Activated CD4-positive, alpha-beta T cell treated with anti-CD3 and anti-CD28 coated beads for 36 hours (primary cell): ENCODE measurements at regions not wholly inside any gene's neighbourhood (a gene's known extent, or its start where the extent isn't known, plus 50 kb on each side); places are given as distances from the start of the nearest gene placed in this dataset.

Source experiments
- ATAC-seq: fragments of 200-7000 bp; cut with Tn5 transposase; one replicate; pipeline ENCODE4 v1.10.0; 2021; ENCODE audit warnings: mild to moderate bottlenecking, moderate library complexity
- CTCF ChIA-PET: fragments of 350-600 bp; sonication (Branson Sonifier 250); formaldehyde crosslinking; loops from one replicate; lab custom pipeline; 2021; ENCODE audit warnings: antibody characterized with exemption; lab: Charles Lee
- POLR2A ChIA-PET: fragments of 350-600 bp; sonication (Branson Sonifier 250); formaldehyde crosslinking; loops from one replicate; lab custom pipeline; 2021; ENCODE audit warnings: antibody characterized with exemption, inconsistent platforms; lab: Charles Lee
- DNase-seq: peaks from one replicate; pipeline ENCODE4 v3.0.0-alpha.2; 2020
- H3K27ac Mint-ChIP-seq: one replicate; pipeline ENCODE4 v1.8.0; 2021; ENCODE audit warnings: mixed read lengths
- H3K27me3 Mint-ChIP-seq: one replicate; pipeline ENCODE4 v1.8.0; 2021; ENCODE audit warnings: mixed read lengths
- H3K36me3 Mint-ChIP-seq: one replicate; pipeline ENCODE4 v1.8.0; 2021; ENCODE audit warnings: low read depth, mixed read lengths
- H3K4me1 Mint-ChIP-seq: one replicate; pipeline ENCODE4 v1.8.0; 2021; ENCODE audit warnings: mixed read lengths
- H3K4me3 Mint-ChIP-seq: one replicate; pipeline ENCODE4 v1.8.0; 2021; ENCODE audit warnings: mild to moderate bottlenecking, moderate library complexity, mixed read lengths
- H3K9me3 Mint-ChIP-seq: one replicate; pipeline ENCODE4 v1.8.0; 2021; ENCODE audit warnings: low read depth, mixed read lengths
- intact Hi-C, 2 experiments: fragments of 100-400 bp; cut with DNase I in 1 of 2; cut with micrococcal nuclease in 1 of 2; formaldehyde crosslinking; loops; one replicate each; pipeline versions ENCODE4 v1.14.2 to v1.15.1; 2022 to 2024; cut with DNase I, micrococcal nuclease

DNA sequence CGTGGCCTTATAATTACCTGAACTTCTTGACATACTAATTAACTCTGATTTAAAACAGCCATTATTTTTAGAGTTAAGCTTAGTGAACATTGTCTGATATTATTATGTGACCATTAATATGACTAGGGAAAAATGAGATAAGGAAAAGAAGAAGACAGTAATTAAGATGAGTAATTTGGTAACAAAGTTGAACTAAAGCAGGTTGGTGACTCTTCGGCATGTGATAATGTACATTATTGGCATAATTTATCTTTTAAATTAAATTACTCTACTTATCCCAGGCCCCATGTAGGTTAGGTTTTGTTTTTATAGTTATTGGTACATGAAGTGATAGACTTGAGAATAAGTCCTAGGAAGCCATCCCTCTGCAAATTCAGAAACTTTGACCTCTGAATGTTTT is 249.7 kb upstream of the CFAP20DC start:
- intact Hi-C loops, result no loop called here
- Mint-ChIP-seq H3K27ac (no peak overlapping the region), H3K4me1 (no peaks in the 10 kb centered on the region), H3K36me3 (peaks cover 2% of the 10 kb centered on the region), H3K9me3 (peaks cover 11% of the 10 kb centered on the region), H3K4me3 (no peak overlapping the region), H3K27me3 (no peaks in the 10 kb centered on the region)
- ATAC-seq (no peak), DNase-seq (no peak)
- ChIA-PET POLR2A (no interaction called here), CTCF (no interaction called here)

DNA sequence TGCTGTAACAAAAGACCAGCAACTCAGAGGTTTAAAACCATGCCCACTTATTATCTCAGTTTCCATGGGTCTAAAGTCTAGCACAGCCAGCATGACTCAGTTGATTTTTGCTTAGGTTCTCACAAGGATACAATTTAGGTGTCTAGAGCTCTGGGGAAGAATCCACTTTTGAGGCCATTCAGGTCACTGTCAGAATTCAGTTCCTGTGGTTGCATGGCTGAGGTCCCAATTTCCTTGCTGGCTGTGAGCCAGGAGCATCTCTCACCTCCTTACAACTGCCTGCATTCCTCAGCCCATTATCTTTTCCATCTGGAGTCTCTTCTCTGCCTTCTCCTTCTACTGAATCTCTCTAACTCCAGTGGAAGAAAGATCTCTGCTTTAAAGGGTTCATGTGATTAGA is 240.5 kb upstream of the CFAP20DC start:
- H3K27me3 Mint-ChIP-seq, result no peaks in the 10 kb centered on the region
- H3K36me3 Mint-ChIP-seq, result peaks cover 4% of the 10 kb centered on the region
- H3K4me3 Mint-ChIP-seq, result no peak overlapping the region
- CTCF ChIA-PET, result interaction anchor here (0.6 to 0.8 kb wide), 2 partner anchors 11 to 23 kb away, joined by 3 read pairs; no protein-coding TSS in a partner anchor
- no peak for ATAC-seq
- H3K4me1 Mint-ChIP-seq, result peaks cover 29% of the 10 kb centered on the region
- H3K9me3 Mint-ChIP-seq, result peaks cover 21% of the 10 kb centered on the region
- no peak for DNase-seq
- intact Hi-C loops, result no loop called here
- H3K27ac Mint-ChIP-seq, result no peak overlapping the region
- POLR2A ChIA-PET, result no interaction called here

DNA sequence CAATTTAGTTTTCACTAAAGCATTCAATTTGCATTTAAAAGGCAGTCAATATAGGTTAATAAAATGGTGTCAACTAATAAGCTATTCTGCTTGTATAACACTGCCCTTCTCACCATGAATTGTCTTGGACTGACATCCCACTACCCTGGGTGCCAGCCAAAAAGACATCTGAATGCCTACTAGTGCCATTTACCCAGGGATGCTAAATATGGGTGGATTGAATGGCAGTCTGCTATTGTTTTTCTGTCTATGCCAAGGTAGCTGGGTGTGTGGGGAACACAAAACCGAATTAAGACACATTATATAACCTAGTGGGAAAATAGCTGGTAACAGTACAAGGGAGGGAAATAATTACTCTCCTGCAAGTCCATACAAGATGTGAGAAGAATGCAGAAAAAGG is 240.0 kb upstream of the CFAP20DC start:
- CTCF ChIA-PET, result interaction anchor here (0.6 to 0.8 kb wide), 2 partner anchors 12 to 23 kb away, joined by 3 read pairs; no protein-coding TSS in a partner anchor
- no peak overlapping the region for H3K4me3 Mint-ChIP-seq
- no peak for ATAC-seq
- H3K27me3 Mint-ChIP-seq, result no peaks in the 10 kb centered on the region
- intact Hi-C loops, result loop anchor here in 1 of 2 experiments (5.0 kb wide), 1 partner anchor 78 kb away; no protein-coding TSS in a partner anchor
- DNase-seq, result no peak
- no peak overlapping the region for H3K27ac Mint-ChIP-seq
- POLR2A ChIA-PET, result no interaction called here
- H3K4me1 Mint-ChIP-seq, result peaks cover 29% of the 10 kb centered on the region
- H3K9me3 Mint-ChIP-seq, result peaks cover 19% of the 10 kb centered on the region
- peaks cover 4% of the 10 kb centered on the region for H3K36me3 Mint-ChIP-seq

DNA sequence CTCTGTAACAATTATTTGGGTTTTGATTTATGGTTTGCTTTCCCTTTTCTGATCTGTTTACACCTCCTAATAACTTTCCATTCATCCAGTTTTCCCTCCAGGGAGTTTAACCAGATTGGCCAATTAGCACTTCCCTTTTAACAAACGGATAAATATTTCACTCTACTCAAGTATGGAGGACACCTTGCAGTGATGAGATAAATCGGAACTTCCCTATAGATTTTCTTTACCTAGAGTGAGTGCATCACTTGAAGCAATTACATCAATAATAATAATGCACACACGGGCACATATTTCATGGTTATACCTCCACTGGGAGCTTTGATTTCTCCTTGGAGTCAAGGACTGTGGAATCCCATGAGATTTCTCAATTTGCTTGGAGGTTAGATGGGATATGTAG is 239.1 kb upstream of the CFAP20DC start:
- intact Hi-C loops, result loop anchor here in 1 of 2 experiments (5.0 kb wide), 1 partner anchor 77 kb away; no protein-coding TSS in a partner anchor
- peaks cover 13% of the 10 kb centered on the region for H3K9me3 Mint-ChIP-seq
- H3K27me3 Mint-ChIP-seq, result peaks cover under 1% of the 10 kb centered on the region
- H3K4me1 Mint-ChIP-seq, result peaks cover 29% of the 10 kb centered on the region
- H3K27ac Mint-ChIP-seq, result no peak overlapping the region
- ChIA-PET CTCF (no interaction called here), POLR2A (no interaction called here)
- DNase-seq (no peak), ATAC-seq (no peak)
- H3K36me3 Mint-ChIP-seq, result no peaks in the 10 kb centered on the region
- no peak overlapping the region for H3K4me3 Mint-ChIP-seq

DNA sequence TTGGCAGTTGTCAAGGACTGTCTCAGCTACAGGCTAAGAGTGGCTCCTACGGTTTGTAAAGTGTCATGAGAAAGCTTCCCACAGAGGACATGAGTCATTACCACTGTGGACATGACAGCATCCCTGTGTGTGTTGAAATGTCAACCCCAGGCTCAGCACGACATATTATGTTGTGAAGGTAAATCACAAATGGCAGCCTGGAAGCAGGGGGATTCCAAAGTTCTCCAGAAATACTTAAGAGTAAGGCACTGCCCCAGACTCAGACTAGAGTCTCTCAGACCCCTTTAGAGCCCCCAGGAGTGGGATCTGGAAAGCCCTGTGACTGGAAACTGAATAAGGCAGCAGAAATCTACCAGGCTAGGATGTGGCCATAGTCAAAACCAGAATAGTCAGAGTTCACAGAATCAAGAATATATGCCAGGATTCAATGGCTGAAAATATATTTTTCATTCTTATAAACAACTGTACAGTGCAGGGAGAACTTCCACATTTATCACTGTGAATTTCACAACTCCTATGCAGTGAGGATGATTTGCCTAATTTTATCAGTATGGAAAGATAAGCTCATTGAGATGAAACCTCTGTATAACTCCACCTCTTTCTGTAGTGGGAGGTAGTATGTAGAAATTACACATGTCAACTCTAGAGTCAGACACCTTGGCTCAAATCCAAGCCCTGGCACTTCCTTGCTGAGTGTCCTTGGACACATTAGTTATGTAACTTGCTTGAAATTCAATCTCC is 237.1 kb upstream of the CFAP20DC start:
- Mint-ChIP-seq H3K27me3 (peaks cover 3% of the 10 kb centered on the region), H3K4me3 (no peak overlapping the region), H3K4me1 (peaks cover 29% of the 10 kb centered on the region), H3K27ac (peak overlapping the region; percentile 78), H3K36me3 (no peaks in the 10 kb centered on the region), H3K9me3 (no peaks in the 10 kb centered on the region)
- ChIA-PET CTCF (interaction anchor here (0.9 kb wide), 1 partner anchor 26 kb away, joined by 3 read pairs; no protein-coding TSS in a partner anchor), POLR2A (interaction anchor here (0.6 kb wide), 1 partner anchor 1126 kb away, joined by 6 read pairs; no protein-coding TSS in a partner anchor)
- ATAC-seq (peak; percentile 96), DNase-seq (peak; percentile 63)
- intact Hi-C loops, result loop anchor here (1.0 to 5.0 kb wide), 5 partner anchors 52 to 140 kb away; no protein-coding TSS in a partner anchor

DNA sequence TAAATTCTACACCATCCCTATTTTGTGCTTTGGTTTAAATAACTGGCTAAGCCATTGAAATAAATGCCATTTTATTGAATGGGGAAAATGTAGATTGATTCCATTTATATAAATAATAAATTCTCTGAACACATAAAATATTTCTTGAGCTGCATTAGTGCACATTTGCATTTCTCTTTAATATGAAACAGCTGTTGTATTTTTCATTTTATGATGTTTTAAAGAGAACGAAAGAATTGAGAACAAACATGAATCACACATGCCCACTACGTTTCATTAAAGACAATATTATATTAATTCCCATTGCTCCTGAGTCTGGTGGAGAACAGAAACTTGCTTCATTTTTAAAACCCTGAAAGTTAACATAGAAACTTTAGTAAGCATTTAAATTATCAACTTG is 235.7 kb upstream of the CFAP20DC start:
- Mint-ChIP-seq H3K27ac (no peak overlapping the region), H3K36me3 (no peaks in the 10 kb centered on the region), H3K9me3 (no peaks in the 10 kb centered on the region), H3K27me3 (peaks cover 3% of the 10 kb centered on the region), H3K4me1 (peaks cover 21% of the 10 kb centered on the region), H3K4me3 (no peak overlapping the region)
- ChIA-PET POLR2A (interaction anchor here (0.5 kb wide), 1 partner anchor 468 kb away, joined by 4 read pairs; no protein-coding TSS in a partner anchor), CTCF (interaction anchor here (0.9 kb wide), 1 partner anchor 28 kb away, joined by 3 read pairs; no protein-coding TSS in a partner anchor)
- DNase-seq, result no peak
- intact Hi-C loops, result loop anchor here in 1 of 2 experiments (5.0 kb wide), 1 partner anchor 73 kb away; no protein-coding TSS in a partner anchor
- ATAC-seq, result no peak

DNA sequence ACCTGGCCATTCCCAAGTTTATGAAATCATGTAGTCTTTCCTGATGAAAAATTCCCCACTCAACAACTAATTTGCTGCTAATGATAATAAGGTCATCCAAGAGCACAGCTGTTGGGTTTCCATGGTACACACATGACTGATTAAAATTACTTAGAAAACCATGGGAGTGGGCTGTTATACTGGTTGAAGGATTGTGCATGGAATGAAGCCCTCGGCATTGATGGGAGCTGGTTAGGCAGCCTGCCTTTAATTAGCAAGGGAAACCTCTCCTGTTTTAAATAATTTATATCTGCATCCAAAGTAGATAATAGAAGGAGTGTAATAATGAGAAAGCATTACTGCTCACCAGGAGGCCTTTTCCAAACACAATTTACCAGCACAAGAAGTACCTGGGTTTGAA is 235.1 kb upstream of the CFAP20DC start:
- H3K9me3 Mint-ChIP-seq, result no peaks in the 10 kb centered on the region
- CTCF ChIA-PET, result no interaction called here
- H3K36me3 Mint-ChIP-seq, result no peaks in the 10 kb centered on the region
- intact Hi-C loops, result loop anchor here in 1 of 2 experiments (5.0 kb wide), 1 partner anchor 73 kb away; no protein-coding TSS in a partner anchor
- no peak for DNase-seq
- H3K4me3 Mint-ChIP-seq, result no peak overlapping the region
- peaks cover 17% of the 10 kb centered on the region for H3K4me1 Mint-ChIP-seq
- POLR2A ChIA-PET, result no interaction called here
- peaks cover 3% of the 10 kb centered on the region for H3K27me3 Mint-ChIP-seq
- H3K27ac Mint-ChIP-seq, result no peak overlapping the region
- ATAC-seq, result no peak

DNA sequence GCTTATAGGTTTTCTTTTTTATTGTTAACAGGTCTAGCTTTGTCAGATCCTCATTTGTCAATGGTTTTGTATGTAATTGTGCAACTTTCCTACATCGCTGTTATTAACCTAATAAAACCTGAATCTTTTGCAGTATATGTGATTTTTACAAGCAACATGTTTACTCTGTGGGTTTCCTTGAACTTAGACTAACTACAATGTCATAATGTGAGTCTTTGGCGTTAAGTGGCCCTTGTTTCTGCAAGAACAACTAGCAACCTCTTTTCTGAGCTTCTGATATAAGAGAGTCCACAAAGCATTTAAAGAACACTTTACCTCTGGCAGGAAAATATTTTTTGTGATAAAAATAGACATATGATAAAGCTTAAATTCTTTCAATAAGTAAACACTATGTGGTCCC is 230.3 kb upstream of the CFAP20DC start:
- CTCF ChIA-PET, result no interaction called here
- ATAC-seq, result no peak

DNA sequence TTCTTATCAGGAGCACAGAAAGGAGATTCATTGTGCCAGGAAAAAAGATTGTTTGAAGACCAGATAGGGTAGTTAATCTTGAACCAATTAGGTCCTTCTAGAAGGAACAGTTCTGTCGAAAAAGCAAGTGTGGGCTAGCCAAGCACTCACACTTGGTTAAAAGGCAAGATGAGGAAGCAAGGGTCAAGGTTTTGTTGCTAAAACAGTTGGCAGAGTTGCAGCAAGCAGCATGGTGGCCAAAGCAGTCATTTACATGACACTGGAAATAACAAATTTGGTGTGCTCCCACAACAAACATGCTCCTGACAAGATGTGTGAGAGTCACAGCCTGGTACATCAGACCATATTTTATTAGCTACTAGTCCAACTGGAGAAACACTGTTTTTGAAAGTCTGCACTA is 228.0 kb upstream of the CFAP20DC start:
- H3K4me1 Mint-ChIP-seq, result no peaks in the 10 kb centered on the region
- intact Hi-C loops, result no loop called here
- no peaks in the 10 kb centered on the region for H3K36me3 Mint-ChIP-seq
- ChIA-PET CTCF (no interaction called here), POLR2A (no interaction called here)
- no peaks in the 10 kb centered on the region for H3K27me3 Mint-ChIP-seq
- H3K4me3 Mint-ChIP-seq, result no peak overlapping the region
- ATAC-seq (no peak), DNase-seq (no peak)
- H3K27ac Mint-ChIP-seq, result no peak overlapping the region
- no peaks in the 10 kb centered on the region for H3K9me3 Mint-ChIP-seq

More for the DNA sequence above, 230.3 kb upstream of the CFAP20DC start:
- intact Hi-C loops, result no loop called here
- POLR2A ChIA-PET, result no interaction called here
- Mint-ChIP-seq H3K9me3 (no peaks in the 10 kb centered on the region), H3K27ac (no peak overlapping the region), H3K36me3 (no peaks in the 10 kb centered on the region), H3K27me3 (peaks cover 3% of the 10 kb centered on the region), H3K4me1 (no peaks in the 10 kb centered on the region), H3K4me3 (no peak overlapping the region)
- DNase-seq, result no peak

DNA sequence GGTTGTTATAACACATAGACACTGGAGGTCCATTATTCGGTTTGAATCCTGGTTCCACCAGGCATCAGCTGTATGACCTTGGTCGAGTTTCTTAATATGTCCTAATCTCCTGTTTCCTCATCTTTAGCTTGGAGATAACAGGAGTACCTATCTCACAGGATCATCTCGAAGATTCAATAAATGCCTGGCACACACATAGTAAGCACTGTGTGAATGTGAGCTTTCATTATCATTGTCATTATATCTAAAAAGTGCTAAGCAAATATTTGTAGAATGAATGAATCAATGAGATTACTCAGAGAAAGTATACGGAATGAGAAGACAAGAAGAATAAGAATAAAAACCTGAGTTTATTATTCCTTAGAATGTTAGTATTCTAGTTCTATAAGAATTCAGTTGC is 227.4 kb upstream of the CFAP20DC start:
- no peak for ATAC-seq
- CTCF ChIA-PET, result no interaction called here

DNA sequence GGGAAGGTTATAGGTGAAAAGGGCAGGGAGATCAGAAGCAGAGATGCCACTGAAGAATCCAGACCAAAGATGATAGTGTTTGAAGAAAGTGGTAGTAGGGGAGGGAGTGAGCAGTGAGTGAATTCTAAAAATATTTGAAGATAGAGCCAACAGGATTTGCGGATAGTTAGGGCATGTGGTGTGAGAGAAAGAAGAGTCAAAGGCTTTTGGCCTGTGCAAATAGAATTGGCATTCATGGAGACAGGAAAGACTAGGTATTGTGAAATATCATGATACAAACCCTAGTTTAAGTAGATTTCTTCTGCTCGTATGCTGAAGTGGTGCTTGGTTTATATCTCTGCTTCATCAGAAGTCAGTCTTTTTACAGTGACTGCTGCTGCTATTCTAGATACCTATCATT is 224.2 kb upstream of the CFAP20DC start:
- ChIA-PET POLR2A (no interaction called here), CTCF (no interaction called here)
- intact Hi-C loops, result no loop called here
- Mint-ChIP-seq H3K4me1 (no peaks in the 10 kb centered on the region), H3K27ac (no peak overlapping the region), H3K4me3 (no peak overlapping the region), H3K27me3 (no peaks in the 10 kb centered on the region), H3K36me3 (no peaks in the 10 kb centered on the region), H3K9me3 (no peaks in the 10 kb centered on the region)
- DNase-seq (no peak), ATAC-seq (no peak)

More for the DNA sequence above, 227.4 kb upstream of the CFAP20DC start:
- POLR2A ChIA-PET, result no interaction called here
- no peak for DNase-seq
- no peak overlapping the region for H3K4me3 Mint-ChIP-seq
- no peaks in the 10 kb centered on the region for H3K36me3 Mint-ChIP-seq
- intact Hi-C loops, result no loop called here
- H3K27ac Mint-ChIP-seq, result no peak overlapping the region
- H3K4me1 Mint-ChIP-seq, result no peaks in the 10 kb centered on the region
- H3K27me3 Mint-ChIP-seq, result no peaks in the 10 kb centered on the region
- H3K9me3 Mint-ChIP-seq, result no peaks in the 10 kb centered on the region

DNA sequence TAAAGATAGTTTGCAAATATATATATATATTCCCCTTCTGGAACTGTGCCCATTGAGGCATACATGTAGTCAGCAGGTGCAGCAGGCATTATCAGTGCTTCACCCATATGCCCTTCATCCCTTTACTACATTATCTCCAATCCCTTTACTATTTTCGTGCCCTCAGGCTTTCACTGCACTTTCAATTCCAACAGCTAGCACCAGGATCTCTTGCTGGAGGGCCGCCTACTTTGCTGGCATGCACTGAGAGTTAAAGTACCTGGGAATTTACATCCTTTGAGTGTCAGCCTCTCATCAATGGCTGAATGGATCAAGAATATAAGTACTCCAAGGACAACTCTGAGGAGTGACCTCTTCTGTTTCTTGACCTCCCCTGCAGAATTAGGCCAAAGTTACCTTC is 222.1 kb upstream of the CFAP20DC start:
- no peaks in the 10 kb centered on the region for H3K4me1 Mint-ChIP-seq
- no peak for DNase-seq
- no peaks in the 10 kb centered on the region for H3K9me3 Mint-ChIP-seq
- H3K4me3 Mint-ChIP-seq, result no peak overlapping the region
- H3K36me3 Mint-ChIP-seq, result no peaks in the 10 kb centered on the region
- no peak for ATAC-seq
- POLR2A ChIA-PET, result no interaction called here
- no peaks in the 10 kb centered on the region for H3K27me3 Mint-ChIP-seq
- CTCF ChIA-PET, result no interaction called here
- intact Hi-C loops, result no loop called here
- H3K27ac Mint-ChIP-seq, result no peak overlapping the region
